Panc1 (cell line): ENCODE measurements at regions not wholly inside any gene's neighbourhood (a gene's known extent, or its start where the extent isn't known, plus 50 kb on each side); places are given as distances from the start of the nearest gene placed in this dataset.

Experiments
- REST ChIP-seq, 2 experiments: IDR thresholded peaks; 2 replicates each; pipeline ENCODE4 v1.6.1; 2011 to 2012; ENCODE audit warnings: low read depth in 2 of 2, control low read depth in 1 of 2, low read length in 1 of 2, mild to moderate bottlenecking in 1 of 2, moderate library complexity in 1 of 2; ENCODE audit not compliant: insufficient read depth in 1 of 2
- SIN3A ChIP-seq: IDR thresholded peaks from 2 replicates; pipeline ENCODE4 v1.6.1; 2012; ENCODE audit warnings: low read depth, mild to moderate bottlenecking, low read length, moderate library complexity, borderline replicate concordance; ENCODE audit not compliant: insufficient read depth
- TF ChIP-seq, protein P1 (sequence below): fragments of 450-650 bp; IDR thresholded peaks from 2 replicates; pipeline ENCODE4 v1.5.1; 2017; ENCODE audit warnings: mild to moderate bottlenecking

DNA sequence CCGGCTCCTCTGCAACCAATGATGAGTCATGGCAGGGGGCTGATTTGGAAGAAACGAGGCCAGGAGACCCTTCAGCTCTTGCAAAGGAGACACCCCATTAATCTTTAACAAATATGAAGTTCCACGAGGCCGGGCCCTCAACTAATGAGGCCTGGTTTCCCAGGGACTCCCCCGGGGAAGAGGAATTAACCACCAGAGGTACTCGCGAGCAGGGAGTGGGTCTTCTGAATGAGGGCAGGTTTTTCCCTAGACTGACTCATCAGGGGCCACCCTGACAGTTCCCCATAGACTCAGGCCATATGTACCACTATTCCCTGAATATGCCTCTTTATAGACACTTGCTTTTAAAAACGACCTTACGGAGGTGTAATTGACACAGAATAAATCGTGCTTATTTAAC is 150.7 kb upstream of the LHX5 start:
- TF ChIP-seq, protein P1, sequence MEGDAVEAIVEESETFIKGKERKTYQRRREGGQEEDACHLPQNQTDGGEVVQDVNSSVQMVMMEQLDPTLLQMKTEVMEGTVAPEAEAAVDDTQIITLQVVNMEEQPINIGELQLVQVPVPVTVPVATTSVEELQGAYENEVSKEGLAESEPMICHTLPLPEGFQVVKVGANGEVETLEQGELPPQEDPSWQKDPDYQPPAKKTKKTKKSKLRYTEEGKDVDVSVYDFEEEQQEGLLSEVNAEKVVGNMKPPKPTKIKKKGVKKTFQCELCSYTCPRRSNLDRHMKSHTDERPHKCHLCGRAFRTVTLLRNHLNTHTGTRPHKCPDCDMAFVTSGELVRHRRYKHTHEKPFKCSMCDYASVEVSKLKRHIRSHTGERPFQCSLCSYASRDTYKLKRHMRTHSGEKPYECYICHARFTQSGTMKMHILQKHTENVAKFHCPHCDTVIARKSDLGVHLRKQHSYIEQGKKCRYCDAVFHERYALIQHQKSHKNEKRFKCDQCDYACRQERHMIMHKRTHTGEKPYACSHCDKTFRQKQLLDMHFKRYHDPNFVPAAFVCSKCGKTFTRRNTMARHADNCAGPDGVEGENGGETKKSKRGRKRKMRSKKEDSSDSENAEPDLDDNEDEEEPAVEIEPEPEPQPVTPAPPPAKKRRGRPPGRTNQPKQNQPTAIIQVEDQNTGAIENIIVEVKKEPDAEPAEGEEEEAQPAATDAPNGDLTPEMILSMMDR: no peak
- no peak for TF ChIP-seq REST (IDR thresholded peaks at IDR 0.05; ENCODE audit: insufficient read depth in 1 of 2, low read depth in 2 of 2, low read length in 1 of 2)
- no peak for TF ChIP-seq SIN3A
